ENCODE measurements at regions not wholly inside any gene's neighbourhood (a gene's known extent, or its start where the extent isn't known, plus 50 kb on each side); places are given as distances from the start of the nearest gene placed in this dataset.

DNA sequence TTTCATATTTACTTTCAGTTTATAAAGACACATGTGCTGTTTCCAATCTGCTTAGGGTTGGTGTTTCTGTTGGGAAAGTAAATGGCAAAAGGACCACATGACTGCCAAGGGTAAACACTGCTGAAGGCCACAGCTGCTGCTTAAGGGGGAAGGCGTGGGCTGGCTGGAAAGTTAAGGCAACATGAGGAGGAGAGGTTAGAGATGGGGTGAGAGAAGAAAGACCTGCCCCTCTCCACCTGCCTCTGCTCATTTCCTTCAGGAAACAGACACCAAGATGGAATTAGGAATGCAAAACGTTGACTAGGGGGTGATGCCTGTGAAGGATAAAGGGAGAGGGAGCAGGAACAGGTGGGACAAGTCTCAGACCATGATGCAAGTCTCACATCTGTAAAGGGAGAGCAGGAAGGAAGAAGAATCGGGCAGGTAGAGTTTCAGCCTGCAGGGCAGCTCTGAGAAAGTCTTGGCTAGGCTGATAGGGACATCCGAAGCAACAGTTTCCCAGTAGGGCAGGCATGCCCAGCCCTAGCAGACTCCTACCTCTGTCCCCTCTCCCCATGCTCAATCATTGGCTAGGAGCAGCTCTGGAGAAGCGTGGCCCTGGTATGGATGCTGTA is 86.0 kb downstream of the CDC42EP3 start:
- H3K9ac ChIP-seq (ENCODE audit: low read length) = no peak overlapping the region
- no peaks in the 10 kb centered on the region for H3K79me2 ChIP-seq (ENCODE audit: low read length)
- peak overlapping the region; percentile 80; the same call in 1 of the 2 replicates for H2AFZ ChIP-seq (ENCODE audit: low read depth, low read length)
- no peak overlapping the region for H3K4me3 ChIP-seq (ENCODE audit: low read length)
- H3K36me3 ChIP-seq (replicated peaks; ENCODE audit: low read depth, low read length) = peaks cover 1% of the 10 kb centered on the region
- no peaks in the 10 kb centered on the region for H4K20me1 ChIP-seq (ENCODE audit: insufficient read depth, low read length)
- no peak for TF ChIP-seq EZH2phosphoT487 (IDR thresholded peaks at IDR 0.05; ENCODE audit: low read depth)
- TF ChIP-seq, protein P1, sequence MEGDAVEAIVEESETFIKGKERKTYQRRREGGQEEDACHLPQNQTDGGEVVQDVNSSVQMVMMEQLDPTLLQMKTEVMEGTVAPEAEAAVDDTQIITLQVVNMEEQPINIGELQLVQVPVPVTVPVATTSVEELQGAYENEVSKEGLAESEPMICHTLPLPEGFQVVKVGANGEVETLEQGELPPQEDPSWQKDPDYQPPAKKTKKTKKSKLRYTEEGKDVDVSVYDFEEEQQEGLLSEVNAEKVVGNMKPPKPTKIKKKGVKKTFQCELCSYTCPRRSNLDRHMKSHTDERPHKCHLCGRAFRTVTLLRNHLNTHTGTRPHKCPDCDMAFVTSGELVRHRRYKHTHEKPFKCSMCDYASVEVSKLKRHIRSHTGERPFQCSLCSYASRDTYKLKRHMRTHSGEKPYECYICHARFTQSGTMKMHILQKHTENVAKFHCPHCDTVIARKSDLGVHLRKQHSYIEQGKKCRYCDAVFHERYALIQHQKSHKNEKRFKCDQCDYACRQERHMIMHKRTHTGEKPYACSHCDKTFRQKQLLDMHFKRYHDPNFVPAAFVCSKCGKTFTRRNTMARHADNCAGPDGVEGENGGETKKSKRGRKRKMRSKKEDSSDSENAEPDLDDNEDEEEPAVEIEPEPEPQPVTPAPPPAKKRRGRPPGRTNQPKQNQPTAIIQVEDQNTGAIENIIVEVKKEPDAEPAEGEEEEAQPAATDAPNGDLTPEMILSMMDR (IDR thresholded peaks at IDR 0.05; ENCODE audit: low read depth, low read length) = no peak
- no peaks in the 10 kb centered on the region for H3K27me3 ChIP-seq (ENCODE audit: low read depth, low read length)
- no peaks in the 10 kb centered on the region for H3K9me3 ChIP-seq (ENCODE audit: insufficient read depth, low read length)
- H3K27ac ChIP-seq (ENCODE audit: low read length) = no peak overlapping the region
- H3K4me1 ChIP-seq (ENCODE audit: low read length) = peaks cover 18% of the 10 kb centered on the region
- peak overlapping the region; percentile 46 for H3K4me2 ChIP-seq (ENCODE audit: low read length)

DNA sequence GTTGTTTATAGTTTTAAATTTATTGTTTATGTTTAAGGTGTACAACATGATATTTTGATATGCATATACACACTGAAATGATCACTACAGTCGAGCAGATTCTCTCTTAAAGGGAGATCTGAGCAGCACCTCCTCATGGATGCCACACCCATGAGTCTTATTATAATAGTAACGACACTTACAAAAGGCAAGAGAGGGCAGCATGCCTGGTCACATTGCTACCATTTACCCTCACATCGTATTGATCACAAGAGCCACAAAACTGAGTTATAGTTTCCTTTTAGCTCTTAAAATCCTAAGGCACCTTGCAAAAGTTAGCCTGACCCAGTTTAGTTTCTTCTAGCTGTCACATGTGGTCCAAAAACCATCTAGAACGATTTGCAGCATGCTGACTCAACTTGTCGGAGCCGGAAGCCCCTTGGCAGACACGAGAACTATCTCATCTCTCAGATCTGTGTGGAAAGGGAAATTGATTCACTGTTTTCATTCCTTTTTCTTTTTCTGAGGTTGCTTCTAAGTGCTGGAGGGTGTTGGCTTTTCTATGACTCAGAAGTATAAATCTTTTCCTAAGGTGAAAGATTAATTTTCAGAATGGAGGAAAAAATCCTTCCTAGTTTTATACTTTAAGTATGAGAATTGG is 85.3 kb downstream of the CDC42EP3 start:
- Histone ChIP-seq H3K4me3 (ENCODE audit: low read length) (no peak overlapping the region), H3K27ac (ENCODE audit: low read length) (no peak overlapping the region)
- no peak for TF ChIP-seq EZH2phosphoT487 (IDR thresholded peaks at IDR 0.05; ENCODE audit: low read depth)
- TF ChIP-seq, protein P1 (IDR thresholded peaks at IDR 0.05; ENCODE audit: low read depth, low read length) = no peak

GRCh38 chr2:37586663-37587317 is 84.7 kb downstream of the CDC42EP3 start:
- Histone ChIP-seq H3K79me2 (ENCODE audit: low read length) (no peaks in the 10 kb centered on the region), H3K9ac (ENCODE audit: low read length) (no peak overlapping the region), H4K20me1 (ENCODE audit: insufficient read depth, low read length) (no peaks in the 10 kb centered on the region), H3K27me3 (ENCODE audit: low read depth, low read length) (no peaks in the 10 kb centered on the region), H3K9me3 (ENCODE audit: insufficient read depth, low read length) (no peaks in the 10 kb centered on the region), H2AFZ (ENCODE audit: low read depth, low read length) (no peak overlapping the region), H3K4me1 (ENCODE audit: low read length) (peaks cover 20% of the 10 kb centered on the region), H3K27ac (ENCODE audit: low read length) (no peak overlapping the region), H3K4me2 (ENCODE audit: low read length) (no peak overlapping the region), H3K4me3 (ENCODE audit: low read length) (no peak overlapping the region), H3K36me3 (replicated peaks; ENCODE audit: low read depth, low read length) (no peaks in the 10 kb centered on the region)
- no peak for TF ChIP-seq EZH2phosphoT487 (IDR thresholded peaks at IDR 0.05; ENCODE audit: low read depth)
- TF ChIP-seq, protein P1 (IDR thresholded peaks at IDR 0.05; ENCODE audit: low read depth, low read length) = no peak

More for the DNA sequence above, 85.3 kb downstream of the CDC42EP3 start:
- Histone ChIP-seq H3K27me3 (ENCODE audit: low read depth, low read length) (no peaks in the 10 kb centered on the region), H3K79me2 (ENCODE audit: low read length) (no peaks in the 10 kb centered on the region), H3K4me1 (ENCODE audit: low read length) (peaks cover 18% of the 10 kb centered on the region), H3K4me2 (ENCODE audit: low read length) (no peak overlapping the region), H3K9me3 (ENCODE audit: insufficient read depth, low read length) (no peaks in the 10 kb centered on the region), H4K20me1 (ENCODE audit: insufficient read depth, low read length) (no peaks in the 10 kb centered on the region), H3K9ac (ENCODE audit: low read length) (no peak overlapping the region), H2AFZ (ENCODE audit: low read depth, low read length) (0 out of 2 replicates have a peak overlapping the region, but pooled peaks have one; percentile 3), H3K36me3 (replicated peaks; ENCODE audit: low read depth, low read length) (no peaks in the 10 kb centered on the region)

- Histone ChIP-seq H3K4me2 (ENCODE audit: low read length) (no peak overlapping the region), H2AFZ (ENCODE audit: low read depth, low read length) (no peak overlapping the region), H3K36me3 (replicated peaks; ENCODE audit: low read depth, low read length) (no peaks in the 10 kb centered on the region), H3K9ac (ENCODE audit: low read length) (no peak overlapping the region), H3K4me3 (ENCODE audit: low read length) (no peak overlapping the region), H3K27ac (ENCODE audit: low read length) (no peak overlapping the region), H3K79me2 (ENCODE audit: low read length) (no peaks in the 10 kb centered on the region), H3K4me1 (ENCODE audit: low read length) (peaks cover 21% of the 10 kb centered on the region), H4K20me1 (ENCODE audit: insufficient read depth, low read length) (no peaks in the 10 kb centered on the region), H3K9me3 (ENCODE audit: insufficient read depth, low read length) (no peaks in the 10 kb centered on the region), H3K27me3 (ENCODE audit: low read depth, low read length) (no peaks in the 10 kb centered on the region)
- no peak for TF ChIP-seq EZH2phosphoT487 (IDR thresholded peaks at IDR 0.05; ENCODE audit: low read depth)
- TF ChIP-seq, protein P1 (IDR thresholded peaks at IDR 0.05; ENCODE audit: low read depth, low read length) = no peak
These were observed 83.6 kb downstream of the CDC42EP3 start for GRCh38 chr2:37587817-37588216.

All from OCI-LY3 (cell line).